Ishikawa (cell line): ENCODE measurements at regions not wholly inside any gene's neighbourhood (a gene's known extent, or its start where the extent isn't known, plus 50 kb on each side); places are given as distances from the start of the nearest gene placed in this dataset.

Experiments
- EP300 ChIP-seq: IDR thresholded peaks from 2 replicates; pipeline ENCODE4 v1.6.1; 2012; ENCODE audit warnings: borderline replicate concordance
- MAX ChIP-seq: IDR thresholded peaks from 2 replicates; pipeline ENCODE4 v1.6.1; 2012
- RAD21 ChIP-seq: IDR thresholded peaks from 2 replicates; pipeline ENCODE4 v1.6.1; 2012; ENCODE audit warnings: low read depth
- TAF1 ChIP-seq: IDR thresholded peaks from 2 replicates; pipeline ENCODE4 v1.6.1; 2012; ENCODE audit warnings: low read depth, mild to moderate bottlenecking
- YY1 ChIP-seq: IDR thresholded peaks from 2 replicates; pipeline ENCODE4 v1.6.1; 2012; ENCODE audit warnings: low read depth

- TF ChIP-seq EP300: no peak
- no peak for TF ChIP-seq RAD21
- TF ChIP-seq TAF1: no peak
- TF ChIP-seq MAX: no peak
- TF ChIP-seq YY1: no peak
Measured at GRCh38 chr11:128187835-128188234, 399.5 kb downstream of the ETS1 start.
